H1 (cell line): ENCODE measurements at regions not wholly inside any gene's neighbourhood (a gene's known extent, or its start where the extent isn't known, plus 50 kb on each side); places are given as distances from the start of the nearest gene placed in this dataset.

ENCODE experiments used
- CTCF ChIA-PET: fragments of 300-600 bp; sonication (Branson Sonifier 250); formaldehyde crosslinking; loops from one replicate; lab custom pipeline; 2021; ENCODE audit not compliant: partially characterized antibody; lab: Charles Lee
- POLR2A ChIA-PET: fragments of 300-600 bp; sonication (Branson Sonifier 250); formaldehyde crosslinking; loops from one replicate; lab custom pipeline; 2021; ENCODE audit warnings: inconsistent platforms; ENCODE audit not compliant: partially characterized antibody; lab: Charles Lee
- DNase-seq, 2 experiments: peaks; one replicate each; pipeline versions ENCODE4 v3.0.0 to v3.0.0-alpha.2; 2010 to 2022; ENCODE audit warnings: low spot score in 2 of 2, low read depth in 1 of 2, mixed read lengths in 1 of 2
- FAIRE-seq: peaks from 2 replicates; lab custom pipeline; 2011; peaks lifted over from hg19 to GRCh38; lab: Jason Lieb, UNC
- H2AFZ ChIP-seq: 2 replicates; pipeline ENCODE4 v1.8.1; 2012; ENCODE audit warnings: low read length, inconsistent platforms
- H2AK5ac ChIP-seq: 2 replicates; pipeline ENCODE4 v1.6.1; 2013; ENCODE audit warnings: low read depth, low read length
- H2BK120ac ChIP-seq: replicated peaks from 2 replicates; pipeline ENCODE3; 2013; ENCODE audit warnings: low read depth, low read length, inconsistent platforms
- H2BK12ac ChIP-seq: 2 replicates; pipeline ENCODE4 v1.6.1; 2013; ENCODE audit warnings: low read depth, low read length
- H2BK15ac ChIP-seq: 2 replicates; pipeline ENCODE4 v1.6.1; 2013; ENCODE audit warnings: low read length
- H2BK20ac ChIP-seq: 2 replicates; pipeline ENCODE4 v1.6.1; 2013; ENCODE audit warnings: low read length
- H2BK5ac ChIP-seq: 2 replicates; pipeline ENCODE4 v1.6.1; 2013; ENCODE audit warnings: low read depth, low read length
- H3K14ac ChIP-seq: 2 replicates; pipeline ENCODE4 v1.6.1; 2013; ENCODE audit warnings: inconsistent platforms; ENCODE audit not compliant: insufficient read length
- H3K18ac ChIP-seq: 2 replicates; pipeline ENCODE4 v1.6.1; 2013; ENCODE audit warnings: low read length; ENCODE audit errors: extremely low read depth
- H3K23ac ChIP-seq: 2 replicates; pipeline ENCODE4 v1.6.1; 2013; ENCODE audit warnings: inconsistent platforms; ENCODE audit not compliant: insufficient read length
- H3K23me2 ChIP-seq: 2 replicates; pipeline ENCODE4 v1.6.1; 2013; ENCODE audit warnings: low read depth, low read length
- H3K27ac ChIP-seq: 2 replicates; pipeline ENCODE4 v1.6.1; 2011; ENCODE audit warnings: low read depth, low read length, inconsistent platforms
- H3K27me3 ChIP-seq, 4 experiments: replicated peaks in 1 of 4; 1 replicate in 1 of 4; 2 replicates in 3 of 4; pipeline versions ENCODE4 v1.6.1 to v1.8.1; 2011 to 2013; ENCODE audit warnings: low read length in 3 of 4, mild to moderate bottlenecking in 3 of 4, inconsistent platforms in 2 of 4, mixed read lengths in 2 of 4, moderate library complexity in 1 of 4; ENCODE audit not compliant: control insufficient read depth in 3 of 4, insufficient read depth in 3 of 4; ENCODE audit errors: extremely low read depth in 1 of 4
- H3K36me3 ChIP-seq, 4 experiments: 2 replicates each; pipeline versions ENCODE4 v1.6.1 to v1.8.1; 2011 to 2013; ENCODE audit warnings: mild to moderate bottlenecking in 4 of 4, low read length in 3 of 4, moderate library complexity in 2 of 4, control low read depth in 1 of 4, inconsistent platforms in 1 of 4; ENCODE audit not compliant: insufficient read depth in 4 of 4, control insufficient read depth in 2 of 4
- H3K4ac ChIP-seq: replicated peaks from 2 replicates; pipeline ENCODE3; 2013; ENCODE audit warnings: low read length, low read depth, mixed read lengths, inconsistent platforms; ENCODE audit not compliant: insufficient read length
- H3K4me1 ChIP-seq, 4 experiments: replicated peaks in 1 of 4; 1 replicate in 1 of 4; 2 replicates in 3 of 4; pipeline versions ENCODE4 v1.6.1 to v1.8.1; 2011 to 2013; ENCODE audit warnings: low read length in 3 of 4, inconsistent platforms in 2 of 4, mixed read lengths in 1 of 4; ENCODE audit not compliant: insufficient read depth in 4 of 4, control insufficient read depth in 3 of 4
- H3K4me2 ChIP-seq, 2 experiments: 2 replicates each; pipeline versions ENCODE4 v1.6.1 to v1.8.1; 2011 to 2013; ENCODE audit warnings: low read depth in 2 of 2, low read length in 2 of 2, control low read depth in 1 of 2, inconsistent platforms in 1 of 2, mild to moderate bottlenecking in 1 of 2; ENCODE audit not compliant: insufficient read depth in 1 of 2
- H3K4me3 ChIP-seq, 4 experiments: fragments of 200-600, 300-600 bp in 1 of 4; sonication (generic), shearing (Covaris generic), sonication (Bioruptor Twin) in 1 of 4; 2 replicates each; pipeline versions ENCODE4 v1.5.1 to v1.8.1; 2011 to 2016; ENCODE audit warnings: low read length in 4 of 4, low read depth in 3 of 4, control low read depth in 2 of 4, inconsistent platforms in 2 of 4, mild to moderate bottlenecking in 2 of 4, mixed read lengths in 1 of 4, moderate library complexity in 1 of 4; ENCODE audit not compliant: insufficient read depth in 2 of 4; ENCODE audit errors: extremely low read depth in 1 of 4
- H3K56ac ChIP-seq: replicated peaks from 2 replicates; pipeline ENCODE3; 2013; ENCODE audit warnings: low read depth, mild to moderate bottlenecking, mixed read lengths, low read length, inconsistent platforms; ENCODE audit not compliant: insufficient read length
- H3K79me1 ChIP-seq: 2 replicates; pipeline ENCODE4 v1.6.1; 2013; ENCODE audit warnings: low read depth, low read length, control low read depth
- H3K79me2 ChIP-seq, 2 experiments: 2 replicates each; pipeline versions ENCODE4 v1.6.1 to v1.8.1; 2012 to 2013; ENCODE audit warnings: low read length in 2 of 2, mild to moderate bottlenecking in 2 of 2, inconsistent platforms in 1 of 2; ENCODE audit not compliant: insufficient read depth in 2 of 2, control insufficient read depth in 1 of 2
- H3K9ac ChIP-seq, 4 experiments: replicated peaks in 1 of 4; 1 replicate in 1 of 4; 2 replicates in 3 of 4; pipeline versions ENCODE4 v1.6.1 to v1.8.1; 2011 to 2013; ENCODE audit warnings: low read depth in 3 of 4, low read length in 3 of 4, control low read depth in 2 of 4, mild to moderate bottlenecking in 2 of 4, moderate library complexity in 2 of 4, inconsistent platforms in 1 of 4; ENCODE audit errors: extremely low read depth in 1 of 4
- H3K9me3 ChIP-seq, 2 experiments: 2 replicates each; pipeline versions ENCODE4 v1.6.1 to v1.8.1; 2012 to 2013; ENCODE audit warnings: mild to moderate bottlenecking in 2 of 2, moderate library complexity in 2 of 2, control low read depth in 1 of 2, inconsistent platforms in 1 of 2, low read depth in 1 of 2, low read length in 1 of 2, mixed read lengths in 1 of 2; ENCODE audit not compliant: insufficient read depth in 2 of 2
- H4K20me1 ChIP-seq, 2 experiments: replicated peaks in 1 of 2; 2 replicates each; pipeline versions ENCODE3 to v1.8.1; 2011 to 2013; ENCODE audit warnings: inconsistent platforms in 2 of 2, low read length in 2 of 2, mild to moderate bottlenecking in 1 of 2; ENCODE audit not compliant: insufficient read depth in 2 of 2, control insufficient read depth in 1 of 2
- H4K5ac ChIP-seq: 2 replicates; pipeline ENCODE4 v1.6.1; 2013; ENCODE audit warnings: low read length, low read depth, mixed read lengths, inconsistent platforms; ENCODE audit not compliant: insufficient read length
- H4K8ac ChIP-seq: 2 replicates; pipeline ENCODE4 v1.8.0; 2013; ENCODE audit warnings: mild to moderate bottlenecking, moderate library complexity, low read length, inconsistent platforms; ENCODE audit not compliant: insufficient read depth; ENCODE audit errors: extremely low read depth
- H4K91ac ChIP-seq: replicated peaks from 2 replicates; pipeline ENCODE3; 2013; ENCODE audit warnings: low read length, mixed read lengths, inconsistent platforms; ENCODE audit not compliant: insufficient read length
- POU5F1 ChIP-seq: IDR thresholded peaks from 2 replicates; pipeline ENCODE4 v1.6.1; 2011; ENCODE audit warnings: low read depth, mild to moderate bottlenecking, low read length, moderate library complexity
- WGBS, 2 experiments: shearing (Covaris generic) in 1 of 2; methylation state at CpG; one replicate each; pipeline versions ENCODE4 v1.1.6 to v1.1.7; 2013 to 2015; ENCODE audit warnings: low lambda C conversion rate in 2 of 2, mixed read lengths in 2 of 2, inconsistent platforms in 1 of 2, low coverage in 1 of 2, missing lambda C conversion rate in 1 of 2; ENCODE audit not compliant: insufficient replicate concordance in 2 of 2, insufficient coverage in 1 of 2, insufficient read length in 1 of 2; ENCODE audit errors: extremely low coverage in 1 of 2, missing lambda C conversion rate in 1 of 2; 5-methylcytosine and 5-hydroxymethylcytosine counted together

GRCh38 chr18:47500930-47501329, 249.5 kb upstream of the SKOR2 start:
- FAIRE-seq (no peak), DNase-seq (no peak)
- no peak overlapping the region for H2BK20ac ChIP-seq
- 86% methylated on average over 2 of the region's 2 CpGs; no CpG with 5 or more reads in 1 of the 2 experiments for WGBS, 2 experiments
- no peak overlapping the region for H3K4me3 ChIP-seq
- H3K9me3 ChIP-seq: no peaks in the 10 kb centered on the region
- H4K8ac ChIP-seq: no peak overlapping the region
- H3K4me2 ChIP-seq: no peak overlapping the region
- no peaks in the 10 kb centered on the region for H4K20me1 ChIP-seq
- H2BK5ac ChIP-seq: no peak overlapping the region
- H3K27ac ChIP-seq: no peak overlapping the region
- no peak overlapping the region for H3K14ac ChIP-seq
- H2BK120ac ChIP-seq: no peak overlapping the region
- H3K36me3 ChIP-seq: no peaks in the 10 kb centered on the region
- CTCF ChIA-PET: interaction anchor here (1.1 to 2.9 kb wide), 3 partner anchors 45 to 254 kb away, joined by 3 to 11 read pairs (median 4); no protein-coding TSS in a partner anchor
- H4K5ac ChIP-seq: no peak overlapping the region
- no peaks in the 10 kb centered on the region; the same call in 1 of the 2 replicates for H3K79me1 ChIP-seq
- no peak overlapping the region for H3K9ac ChIP-seq
- H2BK12ac ChIP-seq: no peak overlapping the region
- no peak overlapping the region for H3K56ac ChIP-seq
- no peak overlapping the region for H2AK5ac ChIP-seq
- H2AFZ ChIP-seq: no peak overlapping the region
- H3K79me2 ChIP-seq: no peaks in the 10 kb centered on the region
- no peaks in the 10 kb centered on the region for H3K27me3 ChIP-seq
- no peaks in the 10 kb centered on the region for H3K4me1 ChIP-seq
- no peak overlapping the region for H2BK15ac ChIP-seq
- H4K91ac ChIP-seq: no peak overlapping the region
- POLR2A ChIA-PET: no interaction called here
- no peaks in the 10 kb centered on the region for H3K23me2 ChIP-seq
- no peak overlapping the region for H3K23ac ChIP-seq
- no peak overlapping the region for H3K4ac ChIP-seq
- no peak overlapping the region for H3K18ac ChIP-seq
- no peak for TF ChIP-seq POU5F1
